HepG2 (cell line): ENCODE measurements at regions not wholly inside any gene's neighbourhood (a gene's known extent, or its start where the extent isn't known, plus 50 kb on each side); places are given as distances from the start of the nearest gene placed in this dataset.

Experiments used
- ATAC-seq: fragments of 200-7000 bp; cut with Tn5 transposase; 3 replicates; pipeline ENCODE4 v1.9.1; 2020; ENCODE audit warnings: mild to moderate bottlenecking, moderate library complexity
- BruUV-seq: library from RNA; stranded (reverse); fragments of 400-500 nt; replicated peaks from 2 replicates; lab custom pipeline; 2021; lab: Mats Ljungman, UMichigan
- CTCF ChIA-PET: fragments of 300-600 bp; formaldehyde crosslinking; extraction: SDS; loops from one replicate; lab custom pipeline; 2021; ENCODE audit warnings: low total read pairs, inconsistent platforms, low intra/inter-chr PET ratio; lab: Yijun Ruan, JAX
- POLR2A ChIA-PET: fragments of 350-600 bp; sonication (Branson Sonifier 250); formaldehyde crosslinking; loops from one replicate; lab custom pipeline; 2020; ENCODE audit warnings: antibody characterized with exemption, inconsistent platforms; lab: Yijun Ruan, JAX
- DNase-seq: peaks from one replicate; pipeline ENCODE4 v3.0.0-alpha.2; 2015; ENCODE audit warnings: low spot score
- FAIRE-seq: peaks from 3 replicates; lab custom pipeline; 2011; peaks lifted over from hg19 to GRCh38; lab: Jason Lieb, UNC
- H2AFZ ChIP-seq: one replicate; pipeline ENCODE4 v1.6.1; 2011; ENCODE audit warnings: low read length, inconsistent platforms
- H3K27ac ChIP-seq: fragments of 300-600 bp; 3 replicates; pipeline ENCODE4 v1.8.0; 2011; ENCODE audit warnings: mixed run types, mild to moderate bottlenecking, mixed read lengths, low read length, inconsistent platforms; ENCODE audit not compliant: insufficient read depth; ENCODE audit errors: extremely low read length
- H3K27me3 ChIP-seq, 2 experiments: fragments of 200-600 bp in 1 of 2; 2 replicates in 1 of 2; 3 replicates in 1 of 2; pipeline versions ENCODE4 v1.6.0 to v1.8.0; 2011; ENCODE audit warnings: low read length in 2 of 2, mild to moderate bottlenecking in 2 of 2, moderate library complexity in 2 of 2, inconsistent platforms in 1 of 2; ENCODE audit not compliant: insufficient read depth in 2 of 2, control insufficient read depth in 1 of 2
- H3K36me3 ChIP-seq, 2 experiments: fragments of 200-600 bp in 1 of 2; replicated peaks in 1 of 2; 2 replicates in 1 of 2; 3 replicates in 1 of 2; pipeline versions ENCODE4 v1.5.1 to v1.8.0; 2011; ENCODE audit warnings: low read length in 2 of 2, inconsistent platforms in 1 of 2; ENCODE audit not compliant: insufficient read depth in 2 of 2, control insufficient read depth in 1 of 2
- H3K4me1 ChIP-seq: 2 replicates; pipeline ENCODE4 v1.5.1; 2012; ENCODE audit warnings: low read length, inconsistent platforms; ENCODE audit not compliant: insufficient read depth
- H3K4me2 ChIP-seq: 2 replicates; pipeline ENCODE4 v1.6.0; 2011; ENCODE audit warnings: low read depth, low read length, inconsistent platforms
- H3K4me3 ChIP-seq, 3 experiments: fragments of 200-600 bp in 1 of 3; sonication (generic), shearing (Covaris generic) in 1 of 3; replicated peaks in 1 of 3; 2 replicates each; pipeline ENCODE4 v1.5.1; 2011 to 2016; ENCODE audit warnings: low read length in 3 of 3, inconsistent platforms in 2 of 3, low read depth in 2 of 3, mild to moderate bottlenecking in 2 of 3, control low read depth in 1 of 3, mixed read lengths in 1 of 3; ENCODE audit not compliant: insufficient read depth in 1 of 3
- H3K79me2 ChIP-seq: one replicate; pipeline ENCODE4 v1.6.1; 2011; ENCODE audit warnings: low read length, inconsistent platforms; ENCODE audit not compliant: insufficient read depth
- H3K9ac ChIP-seq: 2 replicates; pipeline ENCODE4 v1.6.0; 2011; ENCODE audit warnings: mild to moderate bottlenecking, low read depth, low read length, inconsistent platforms; ENCODE audit not compliant: insufficient read depth
- H3K9me3 ChIP-seq: 2 replicates; pipeline ENCODE4 v1.5.1; 2012; ENCODE audit warnings: mild to moderate bottlenecking, low read length
- H4K20me1 ChIP-seq: 2 replicates; pipeline ENCODE4 v1.6.0; 2011; ENCODE audit warnings: inconsistent platforms, mild to moderate bottlenecking, low read length, moderate library complexity; ENCODE audit not compliant: insufficient read depth
- KLF15 ChIP-seq: sonication (generic); formaldehyde crosslinking; IDR thresholded peaks from 2 replicates; pipeline ENCODE4 v1.8.1; 2023; ENCODE audit warnings: borderline replicate concordance, mild to moderate bottlenecking, inconsistent platforms, missing genetic modification reagents, mixed read lengths
- RAD51 ChIP-seq: fragments of 450-650 bp; IDR thresholded peaks from 2 replicates; pipeline ENCODE4 v1.6.1; 2016; ENCODE audit warnings: borderline replicate concordance
- RCOR2 ChIP-seq: IDR thresholded peaks from 2 replicates; pipeline ENCODE4 v1.6.1; 2016; ENCODE audit warnings: missing biosample characterization, missing genetic modification reagents
- ZFP36L2 ChIP-seq: sonication (generic); formaldehyde crosslinking; IDR thresholded peaks from 2 replicates; pipeline ENCODE4 v1.4.0; 2020; ENCODE audit warnings: missing genetic modification reagents
- ZFP41 ChIP-seq: sonication (generic); formaldehyde crosslinking; IDR thresholded peaks from 2 replicates; pipeline ENCODE4 v1.4.0; 2020; ENCODE audit warnings: mild to moderate bottlenecking, missing genetic modification reagents, borderline replicate concordance
- ZNF280B ChIP-seq: sonication (generic); formaldehyde crosslinking; IDR thresholded peaks from 2 replicates; pipeline ENCODE4 v1.5.0; 2020; ENCODE audit warnings: missing genetic modification reagents, mild to moderate bottlenecking, borderline replicate concordance
- ZNF704 ChIP-seq: sonication (generic); formaldehyde crosslinking; IDR thresholded peaks from 2 replicates; pipeline ENCODE4 v1.8.1; 2023; ENCODE audit warnings: mild to moderate bottlenecking, inconsistent platforms, moderate library complexity, missing genetic modification reagents, borderline replicate concordance
- WGBS: methylation state at CpG from one replicate; pipeline ENCODE4 v1.1.6; 2017; ENCODE audit warnings: low lambda C conversion rate; 5-methylcytosine and 5-hydroxymethylcytosine counted together
- in situ Hi-C: cut with HindIII; loops from 2 replicates; pipeline ENCODE4 v1.10.0; 2017; ENCODE audit warnings: low pct_unique_long_range_greater_than_20kb; ENCODE audit not compliant: extremely low pct_ligation_motif_present
- intact Hi-C: fragments of 100-400 bp; cut with micrococcal nuclease; formaldehyde crosslinking; loops from one replicate; pipeline ENCODE4 v1.10.0; 2022; ENCODE audit not compliant: unreplicated experiment

GRCh38 chr3:159293493-159293892, 491.6 kb downstream of the MFSD1 start:
- no peak for FAIRE-seq
- no peak overlapping the region for H3K9ac ChIP-seq
- ATAC-seq, result no peak
- no peak overlapping the region for H2AFZ ChIP-seq
- no peak overlapping the region for H3K4me3 ChIP-seq
- H3K4me2 ChIP-seq, result no peak overlapping the region
- BruUV-seq, result no TSS peak
- H3K27me3 ChIP-seq, result no peaks in the 10 kb centered on the region; a peak in 1 of 5 replicates
- in situ Hi-C loops, result no loop called here
- intact Hi-C loops, result no loop called here
- no peaks in the 10 kb centered on the region for H3K4me1 ChIP-seq
- H3K9me3 ChIP-seq, result no peaks in the 10 kb centered on the region
- H3K36me3 ChIP-seq, result no peaks in the 10 kb centered on the region
- TF ChIP-seq RCOR2 (CRISPR knock-in tag), result no peak
- TF ChIP-seq ZFP41 (CRISPR knock-in tag), result no peak
- no peak for TF ChIP-seq ZNF704
- TF ChIP-seq KLF15 (CRISPR knock-in tag), result no peak
- TF ChIP-seq ZFP36L2, result no peak
- ChIA-PET POLR2A (no interaction called here), CTCF (no interaction called here)
- no peaks in the 10 kb centered on the region for H3K79me2 ChIP-seq
- no peak overlapping the region for H3K27ac ChIP-seq
- 7% methylated on average over 1 of the region's 1 CpG for WGBS
- no peaks in the 10 kb centered on the region for H4K20me1 ChIP-seq
- no peak for DNase-seq

GRCh38 chr3:159301961-159302360, 500.1 kb downstream of the MFSD1 start:
- in situ Hi-C loops, result no loop called here
- no peaks in the 10 kb centered on the region for H4K20me1 ChIP-seq

More at GRCh38 chr3:159301961-159302360, 500.1 kb downstream of the MFSD1 start:
- BruUV-seq, result no TSS peak
- Histone ChIP-seq H3K9ac (no peak overlapping the region), H3K4me2 (no peak overlapping the region), H3K4me3 (no peak overlapping the region), H3K9me3 (no peaks in the 10 kb centered on the region), H3K27ac (no peak overlapping the region)
- no peak for DNase-seq
- TF ChIP-seq ZNF280B (CRISPR knock-in tag) (no peak), RAD51 (no peak)
- TF ChIP-seq, all 625 proteins: peak for 0
- Histone ChIP-seq H3K4me1 (no peaks in the 10 kb centered on the region), H3K27me3 (no peaks in the 10 kb centered on the region; a peak in 1 of 5 replicates), H3K79me2 (no peaks in the 10 kb centered on the region), H3K36me3 (no peaks in the 10 kb centered on the region), H2AFZ (no peak overlapping the region)
- POLR2A ChIA-PET, result no interaction called here
- 0% methylated on average over 1 of the region's 1 CpG for WGBS
- CTCF ChIA-PET, result no interaction called here
- FAIRE-seq, result no peak
- ATAC-seq, result no peak
- intact Hi-C loops, result no loop called here
